H9 (cell line): ENCODE measurements at regions not wholly inside any gene's neighbourhood (a gene's known extent, or its start where the extent isn't known, plus 50 kb on each side); places are given as distances from the start of the nearest gene placed in this dataset.

Experiments used
- DNase-seq: peaks from one replicate; pipeline ENCODE4 v3.0.0-alpha.2; 2017
- H2AFZ ChIP-seq: one replicate; pipeline ENCODE4 v1.6.1; 2013; ENCODE audit warnings: mild to moderate bottlenecking, low read length, control low read depth, moderate library complexity
- H2AK5ac ChIP-seq: 2 replicates; pipeline ENCODE4 v1.6.1; 2013; ENCODE audit warnings: low read length, control low read depth, mixed read lengths; ENCODE audit not compliant: insufficient read length
- H2BK120ac ChIP-seq: one replicate; pipeline ENCODE4 v1.6.1; 2013; ENCODE audit warnings: low read depth, mild to moderate bottlenecking, low read length, control low read depth, inconsistent platforms; ENCODE audit not compliant: poor library complexity, severe bottlenecking
- H2BK12ac ChIP-seq: 2 replicates; pipeline ENCODE4 v1.6.1; 2013; ENCODE audit warnings: low read length, control low read depth, mixed read lengths, low read depth; ENCODE audit not compliant: insufficient read length
- H2BK15ac ChIP-seq: 2 replicates; pipeline ENCODE4 v1.6.1; 2013; ENCODE audit warnings: low read depth, low read length, control low read depth
- H2BK20ac ChIP-seq: one replicate; pipeline ENCODE4 v1.6.1; 2013; ENCODE audit warnings: low read depth, mild to moderate bottlenecking, low read length, control low read depth, inconsistent platforms; ENCODE audit not compliant: poor library complexity, severe bottlenecking
- H2BK5ac ChIP-seq: 2 replicates; pipeline ENCODE4 v1.6.1; 2013; ENCODE audit warnings: low read length, control low read depth, mixed read lengths; ENCODE audit not compliant: insufficient read length
- H3K14ac ChIP-seq: 2 replicates; pipeline ENCODE4 v1.6.1; 2013; ENCODE audit warnings: low read length, control low read depth; ENCODE audit not compliant: insufficient read depth
- H3K18ac ChIP-seq: 2 replicates; pipeline ENCODE4 v1.6.1; 2013; ENCODE audit warnings: low read depth, mild to moderate bottlenecking, mixed read lengths, low read length, control low read depth; ENCODE audit not compliant: insufficient read length
- H3K23ac ChIP-seq: 2 replicates; pipeline ENCODE4 v1.6.1; 2013; ENCODE audit warnings: low read length, control low read depth, mixed read lengths, low read depth; ENCODE audit not compliant: insufficient read length
- H3K23me2 ChIP-seq: 2 replicates; pipeline ENCODE4 v1.6.1; 2013; ENCODE audit warnings: low read depth, mild to moderate bottlenecking, mixed read lengths, low read length, control low read depth; ENCODE audit not compliant: insufficient read length, poor library complexity, severe bottlenecking
- H3K27ac ChIP-seq: 2 replicates; pipeline ENCODE4 v1.5.1; 2013; ENCODE audit warnings: low read length, control low read depth, mixed read lengths, low read depth; ENCODE audit not compliant: insufficient read length
- H3K27me3 ChIP-seq: 2 replicates; pipeline ENCODE4 v1.6.1; 2013; ENCODE audit warnings: low read length, control low read depth, inconsistent platforms; ENCODE audit not compliant: insufficient read depth
- H3K4ac ChIP-seq: 2 replicates; pipeline ENCODE4 v1.6.1; 2013; ENCODE audit warnings: low read depth, mild to moderate bottlenecking, control low read depth, inconsistent platforms, low read length, moderate library complexity
- H3K4me1 ChIP-seq: 2 replicates; pipeline ENCODE4 v1.6.1; 2013; ENCODE audit warnings: low read length, control low read depth, inconsistent platforms; ENCODE audit not compliant: insufficient read depth
- H3K4me2 ChIP-seq: 2 replicates; pipeline ENCODE4 v1.6.1; 2013; ENCODE audit warnings: low read length, control low read depth, mixed read lengths; ENCODE audit not compliant: insufficient read length, insufficient read depth
- H3K56ac ChIP-seq: 2 replicates; pipeline ENCODE4 v1.6.1; 2013; ENCODE audit warnings: low read depth, mild to moderate bottlenecking, mixed read lengths, low read length, control low read depth; ENCODE audit not compliant: insufficient read length
- H3K79me1 ChIP-seq: 2 replicates; pipeline ENCODE4 v1.6.1; 2013; ENCODE audit warnings: low read depth, mild to moderate bottlenecking, moderate library complexity, low read length, control low read depth, inconsistent platforms; ENCODE audit not compliant: insufficient read depth, poor library complexity, severe bottlenecking
- H3K79me2 ChIP-seq: 2 replicates; pipeline ENCODE4 v1.6.1; 2013; ENCODE audit warnings: low read length, control low read depth, inconsistent platforms; ENCODE audit not compliant: insufficient read depth
- H3K9ac ChIP-seq: 2 replicates; pipeline ENCODE4 v1.6.1; 2013; ENCODE audit warnings: low read length, control low read depth, mixed read lengths; ENCODE audit not compliant: insufficient read length; ENCODE audit errors: extremely low read depth
- H3K9me3 ChIP-seq: one replicate; pipeline ENCODE4 v1.6.1; 2013; ENCODE audit warnings: low read depth, low read length, inconsistent platforms; ENCODE audit not compliant: control insufficient read depth
- H3T11ph ChIP-seq: one replicate; pipeline ENCODE4 v1.6.1; 2013; ENCODE audit warnings: mild to moderate bottlenecking, low read length, control low read depth, inconsistent platforms
- H4K20me1 ChIP-seq: one replicate; pipeline ENCODE4 v1.6.1; 2013; ENCODE audit not compliant: control insufficient read depth, insufficient read length, insufficient read depth
- H4K5ac ChIP-seq: 2 replicates; pipeline ENCODE4 v1.6.1; 2013; ENCODE audit warnings: low read depth, mild to moderate bottlenecking, mixed read lengths, low read length, control low read depth; ENCODE audit not compliant: insufficient read length
- H4K8ac ChIP-seq: replicated peaks from 2 replicates; pipeline ENCODE4 v1.6.1; 2013; ENCODE audit warnings: low read length, control low read depth, mixed read lengths, low read depth; ENCODE audit not compliant: insufficient read length
- H4K91ac ChIP-seq: 2 replicates; pipeline ENCODE4 v1.6.1; 2013; ENCODE audit warnings: low read depth, mild to moderate bottlenecking, moderate library complexity, mixed read lengths, low read length, control low read depth; ENCODE audit not compliant: insufficient read length
- H3K27ac Mint-ChIP-seq, 3 experiments: 2 replicates in 2 of 3; 3 replicates in 1 of 3; pipeline ENCODE4 v1.8.0; 2020 to 2021; ENCODE audit warnings: mixed read lengths in 3 of 3, mild to moderate bottlenecking in 1 of 3, moderate library complexity in 1 of 3
- H3K27me3 Mint-ChIP-seq: 2 replicates; pipeline ENCODE4 v1.8.0; 2021; ENCODE audit warnings: low read depth, mild to moderate bottlenecking, moderate library complexity, mixed read lengths
- H3K36me3 Mint-ChIP-seq, 3 experiments: 2 replicates in 2 of 3; 3 replicates in 1 of 3; pipeline ENCODE4 v1.8.0; 2020 to 2021; ENCODE audit warnings: low read depth in 3 of 3, mixed read lengths in 3 of 3; ENCODE audit not compliant: insufficient read depth in 1 of 3
- H3K4me1 Mint-ChIP-seq, 2 experiments: 2 replicates each; pipeline ENCODE4 v1.8.0; 2020; ENCODE audit warnings: mixed read lengths in 2 of 2
- H3K4me3 Mint-ChIP-seq, 2 experiments: 2 replicates in 1 of 2; 3 replicates in 1 of 2; pipeline ENCODE4 v1.8.0; 2020 to 2021; ENCODE audit warnings: mild to moderate bottlenecking in 2 of 2, mixed read lengths in 2 of 2, moderate library complexity in 1 of 2
- H3K9me3 Mint-ChIP-seq, 2 experiments: 2 replicates in 1 of 2; 3 replicates in 1 of 2; pipeline ENCODE4 v1.8.0; 2020; ENCODE audit warnings: mild to moderate bottlenecking in 2 of 2, mixed read lengths in 2 of 2, moderate library complexity in 1 of 2
- WGBS: extraction: QIAGEN DNeasy Blood & Tissue Kit; methylation state at CpG from one replicate; pipeline ENCODE4 v1.1.7; 2013; ENCODE audit warnings: missing lambda C conversion rate, low lambda C conversion rate, mixed read lengths; ENCODE audit not compliant: insufficient read length; ENCODE audit errors: extremely low coverage; 5-methylcytosine and 5-hydroxymethylcytosine counted together
- TF ChIP-seq, protein P1 (sequence below): fragments of 200-600 bp; sonication (generic); conservative IDR thresholded peaks from 3 replicates; pipeline ENCODE4 v1.8.0; 2021; ENCODE audit warnings: antibody characterized with exemption, mild to moderate bottlenecking

DNA sequence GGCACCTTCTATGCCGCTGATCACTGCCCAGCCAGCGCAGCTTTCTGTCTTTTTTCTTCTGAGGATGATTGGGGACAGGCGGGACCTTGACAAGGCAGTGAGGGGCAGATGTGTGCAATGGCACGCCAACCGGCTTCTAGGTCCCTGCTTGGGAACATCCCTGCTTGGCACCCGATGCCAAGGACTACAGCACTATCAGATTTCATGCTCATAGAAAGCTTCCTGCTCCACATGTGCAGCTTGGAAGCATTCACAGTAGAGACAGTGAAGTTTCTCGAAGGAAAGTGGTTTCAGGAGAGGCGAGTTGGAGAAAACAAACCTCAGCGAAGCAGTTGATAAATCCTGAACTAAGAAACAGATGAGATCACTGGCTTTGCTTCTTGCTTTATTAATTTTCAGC is 267.5 kb upstream of the HABP2 start:
- H3K4me3 Mint-ChIP-seq, result no peak overlapping the region
- H3K56ac ChIP-seq, result no peak overlapping the region
- H3K79me1 ChIP-seq, result no peaks in the 10 kb centered on the region
- H2AFZ ChIP-seq, result no peak overlapping the region
- H3K79me2 ChIP-seq, result no peaks in the 10 kb centered on the region
- no peak overlapping the region for H4K8ac ChIP-seq
- 0 out of 2 replicates have a peak, but pooled peaks cover 2% of the 10 kb centered on the region for H3K27me3 ChIP-seq
- H3K4ac ChIP-seq, result no peak overlapping the region
- H3K27me3 Mint-ChIP-seq, result peaks cover 3% of the 10 kb centered on the region
- no peak overlapping the region for H2AK5ac ChIP-seq
- no peak overlapping the region for H2BK20ac ChIP-seq
- H4K20me1 ChIP-seq, result no peaks in the 10 kb centered on the region
- H3K4me2 ChIP-seq, result no peak overlapping the region
- H3K36me3 Mint-ChIP-seq, result no peaks in the 10 kb centered on the region
- no peaks in the 10 kb centered on the region for H3K4me1 ChIP-seq
- no peak overlapping the region for H3K27ac ChIP-seq
- no peak overlapping the region for H3K27ac Mint-ChIP-seq
- no peak overlapping the region for H2BK12ac ChIP-seq
- no peak overlapping the region for H3T11ph ChIP-seq
- WGBS, result no CpG with 5 or more reads among the region's 9 CpGs
- peaks cover 0 to 2% of the 10 kb centered on the region in 2 experiments; a peak in 1 of 4 replicates for H3K4me1 Mint-ChIP-seq
- H4K5ac ChIP-seq, result no peak overlapping the region
- no peak overlapping the region for H2BK5ac ChIP-seq
- no peak overlapping the region for H3K23ac ChIP-seq
- DNase-seq, result no peak
- H3K14ac ChIP-seq, result no peak overlapping the region
- H4K91ac ChIP-seq, result no peak overlapping the region
- no peak overlapping the region for H2BK15ac ChIP-seq
- no peak overlapping the region for H3K9ac ChIP-seq
- no peak overlapping the region for H2BK120ac ChIP-seq
- TF ChIP-seq, protein P1, sequence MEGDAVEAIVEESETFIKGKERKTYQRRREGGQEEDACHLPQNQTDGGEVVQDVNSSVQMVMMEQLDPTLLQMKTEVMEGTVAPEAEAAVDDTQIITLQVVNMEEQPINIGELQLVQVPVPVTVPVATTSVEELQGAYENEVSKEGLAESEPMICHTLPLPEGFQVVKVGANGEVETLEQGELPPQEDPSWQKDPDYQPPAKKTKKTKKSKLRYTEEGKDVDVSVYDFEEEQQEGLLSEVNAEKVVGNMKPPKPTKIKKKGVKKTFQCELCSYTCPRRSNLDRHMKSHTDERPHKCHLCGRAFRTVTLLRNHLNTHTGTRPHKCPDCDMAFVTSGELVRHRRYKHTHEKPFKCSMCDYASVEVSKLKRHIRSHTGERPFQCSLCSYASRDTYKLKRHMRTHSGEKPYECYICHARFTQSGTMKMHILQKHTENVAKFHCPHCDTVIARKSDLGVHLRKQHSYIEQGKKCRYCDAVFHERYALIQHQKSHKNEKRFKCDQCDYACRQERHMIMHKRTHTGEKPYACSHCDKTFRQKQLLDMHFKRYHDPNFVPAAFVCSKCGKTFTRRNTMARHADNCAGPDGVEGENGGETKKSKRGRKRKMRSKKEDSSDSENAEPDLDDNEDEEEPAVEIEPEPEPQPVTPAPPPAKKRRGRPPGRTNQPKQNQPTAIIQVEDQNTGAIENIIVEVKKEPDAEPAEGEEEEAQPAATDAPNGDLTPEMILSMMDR, result no peak
- no peak overlapping the region for H3K18ac ChIP-seq
- no peaks in the 10 kb centered on the region for H3K9me3 Mint-ChIP-seq
- no peaks in the 10 kb centered on the region for H3K9me3 ChIP-seq
- H3K23me2 ChIP-seq, result no peaks in the 10 kb centered on the region
